Keratinocyte (primary cell): ENCODE measurements at regions not wholly inside any gene's neighbourhood (a gene's known extent, or its start where the extent isn't known, plus 50 kb on each side); places are given as distances from the start of the nearest gene placed in this dataset.

Source experiments
- EZH2 ChIP-seq: IDR thresholded peaks from one replicate; pipeline ENCODE4 v1.6.1; 2012; ENCODE audit warnings: inconsistent platforms, mild to moderate bottlenecking, low read length, moderate library complexity
- TF ChIP-seq, protein P1 (sequence below), 3 experiments: IDR thresholded peaks in 1 of 3; conservative IDR thresholded peaks in 1 of 3; optimal IDR thresholded peaks in 1 of 3; 2 replicates in 2 of 3; 3 replicates in 1 of 3; pipeline versions ENCODE3 to v1.5.1; 2011; ENCODE audit warnings: low read length in 3 of 3, mild to moderate bottlenecking in 3 of 3, moderate library complexity in 2 of 3, control low read depth in 1 of 3, inconsistent platforms in 1 of 3; ENCODE audit not compliant: insufficient read depth in 2 of 3; ENCODE audit errors: extremely low read depth in 1 of 3

DNA sequence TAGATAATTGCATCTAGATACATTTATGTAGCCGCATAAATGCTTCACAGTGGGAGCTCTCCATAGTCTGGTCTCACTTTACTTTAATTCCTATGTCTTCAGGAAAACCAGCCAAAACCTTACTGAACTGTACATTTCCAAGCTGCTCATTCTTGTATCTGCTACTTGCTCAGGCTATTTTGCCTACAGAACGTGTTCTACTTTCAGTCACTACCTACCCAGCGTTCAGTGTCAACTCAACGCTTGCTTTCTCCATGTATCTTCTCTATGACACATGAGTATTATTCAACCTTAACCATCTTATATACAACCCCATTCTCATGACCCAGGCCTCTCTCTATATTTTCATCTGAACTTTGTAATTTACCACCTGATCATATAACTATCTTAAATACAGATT, 101.9 kb downstream of the KLF12 start:
- TF ChIP-seq, protein P1, sequence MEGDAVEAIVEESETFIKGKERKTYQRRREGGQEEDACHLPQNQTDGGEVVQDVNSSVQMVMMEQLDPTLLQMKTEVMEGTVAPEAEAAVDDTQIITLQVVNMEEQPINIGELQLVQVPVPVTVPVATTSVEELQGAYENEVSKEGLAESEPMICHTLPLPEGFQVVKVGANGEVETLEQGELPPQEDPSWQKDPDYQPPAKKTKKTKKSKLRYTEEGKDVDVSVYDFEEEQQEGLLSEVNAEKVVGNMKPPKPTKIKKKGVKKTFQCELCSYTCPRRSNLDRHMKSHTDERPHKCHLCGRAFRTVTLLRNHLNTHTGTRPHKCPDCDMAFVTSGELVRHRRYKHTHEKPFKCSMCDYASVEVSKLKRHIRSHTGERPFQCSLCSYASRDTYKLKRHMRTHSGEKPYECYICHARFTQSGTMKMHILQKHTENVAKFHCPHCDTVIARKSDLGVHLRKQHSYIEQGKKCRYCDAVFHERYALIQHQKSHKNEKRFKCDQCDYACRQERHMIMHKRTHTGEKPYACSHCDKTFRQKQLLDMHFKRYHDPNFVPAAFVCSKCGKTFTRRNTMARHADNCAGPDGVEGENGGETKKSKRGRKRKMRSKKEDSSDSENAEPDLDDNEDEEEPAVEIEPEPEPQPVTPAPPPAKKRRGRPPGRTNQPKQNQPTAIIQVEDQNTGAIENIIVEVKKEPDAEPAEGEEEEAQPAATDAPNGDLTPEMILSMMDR (optimal IDR thresholded peaks at IDR 0.05 in 1 of 3, IDR thresholded peaks at IDR 0.05 in 1 of 3, conservative IDR thresholded peaks at IDR 0.05 in 1 of 3; ENCODE audit: extremely low read depth in 1 of 3, insufficient read depth in 2 of 3, low read length in 3 of 3) = no peak
- no peak for TF ChIP-seq EZH2
